HepG2 (cell line): ENCODE measurements at regions not wholly inside any gene's neighbourhood (a gene's known extent, or its start where the extent isn't known, plus 50 kb on each side); places are given as distances from the start of the nearest gene placed in this dataset.

ENCODE experiments used
- CTCF ChIP-seq: sonication (generic); formaldehyde crosslinking; IDR thresholded peaks from 2 replicates; pipeline ENCODE4 v1.5.0; 2020; ENCODE audit warnings: mild to moderate bottlenecking, missing genetic modification reagents, moderate library complexity
- HNF1B ChIP-seq: sonication (generic); formaldehyde crosslinking; IDR thresholded peaks from 2 replicates; pipeline ENCODE4 v1.5.1; 2020; ENCODE audit warnings: mild to moderate bottlenecking, moderate library complexity, missing genetic modification reagents
- KLF9 ChIP-seq: IDR thresholded peaks from 2 replicates; pipeline ENCODE4 v1.6.1; 2016; ENCODE audit warnings: low read depth
- MAX ChIP-seq: IDR thresholded peaks from 2 replicates; pipeline ENCODE4 v1.6.1; 2012; ENCODE audit warnings: inconsistent platforms
- MTERF4 ChIP-seq: sonication (generic); formaldehyde crosslinking; IDR thresholded peaks from 2 replicates; pipeline ENCODE4 v1.8.0; 2023; ENCODE audit warnings: mild to moderate bottlenecking, missing genetic modification reagents
- POLR2A ChIP-seq, 2 experiments: IDR thresholded peaks; 2 replicates each; pipeline ENCODE4 v1.6.1; 2011; ENCODE audit warnings: low read depth in 2 of 2, low read length in 2 of 2, mild to moderate bottlenecking in 1 of 2, moderate library complexity in 1 of 2; ENCODE audit not compliant: insufficient read depth in 1 of 2
- RCOR2 ChIP-seq: IDR thresholded peaks from 2 replicates; pipeline ENCODE4 v1.6.1; 2016; ENCODE audit warnings: missing biosample characterization, missing genetic modification reagents
- RFX5 ChIP-seq: IDR thresholded peaks from 2 replicates; pipeline ENCODE4 v1.6.1; 2011; ENCODE audit warnings: low read depth, low read length, improper control_type of control experiment
- TP53 ChIP-seq: sonication (generic); formaldehyde crosslinking; conservative IDR thresholded peaks from 2 replicates; pipeline ENCODE4 v1.4.0; 2020; ENCODE audit warnings: missing genetic modification reagents
- ZBTB33 ChIP-seq: sonication (generic); formaldehyde crosslinking; IDR thresholded peaks from 2 replicates; pipeline ENCODE4 v1.4.0; 2020; ENCODE audit warnings: missing genetic modification reagents

GRCh38 chr11:13595166-13595565 lies 73.3 kb upstream of the FAR1 start:
- TF ChIP-seq RFX5: no peak
- TF ChIP-seq MAX: no peak
- TF ChIP-seq KLF9: no peak
- no peak for TF ChIP-seq ZBTB33 (CRISPR knock-in tag)
- TF ChIP-seq TP53 (CRISPR knock-in tag): no peak
- TF ChIP-seq POLR2A (IDR thresholded peaks at IDR 0.05; ENCODE audit: insufficient read depth in 1 of 2, low read depth in 2 of 2, low read length in 2 of 2): no peak
- no peak for TF ChIP-seq HNF1B (CRISPR knock-in tag)
- TF ChIP-seq RCOR2 (CRISPR knock-in tag): no peak
- TF ChIP-seq MTERF4 (CRISPR knock-in tag): no peak
- no peak for TF ChIP-seq CTCF (CRISPR knock-in tag)
